Sigmoid colon (tissue), 6 donors: ENCODE measurements at regions not wholly inside any gene's neighbourhood (a gene's known extent, or its start where the extent isn't known, plus 50 kb on each side); places are given as distances from the start of the nearest gene placed in this dataset.

Source experiments
- DNase-seq: peaks from one replicate; pipeline ENCODE4 v3.0.0-alpha.2; 2019
- H3K27ac ChIP-seq, 4 donors: fragments of 200-600 bp; sonication (generic); one replicate each; pipeline ENCODE4 v1.5.1; 2016 to 2019; ENCODE audit warnings: mild to moderate bottlenecking in 1 of 4
- H3K27me3 ChIP-seq, 3 donors: fragments of 200-600 bp; sonication (generic); one replicate each; pipeline ENCODE4 v1.5.1; 2019; ENCODE audit warnings: mild to moderate bottlenecking in 1 of 3
- H3K36me3 ChIP-seq, 4 donors: fragments of 200-600 bp; sonication (generic); one replicate each; pipeline ENCODE4 v1.5.1; 2016 to 2019
- H3K4me1 ChIP-seq, 4 donors: fragments of 200-600 bp; sonication (generic); one replicate each; pipeline ENCODE4 v1.5.1; 2017 to 2019
- H3K4me3 ChIP-seq, 4 donors: fragments of 200-600 bp; sonication (generic); one replicate each; pipeline ENCODE4 v1.5.1; 2017 to 2019; ENCODE audit warnings: mild to moderate bottlenecking in 2 of 4, moderate library complexity in 1 of 4
- H3K9me3 ChIP-seq, 4 donors: fragments of 200-600 bp in 3 of 4; sonication (generic) in 3 of 4; one replicate each; pipeline versions ENCODE4 v1.5.1 to v1.6.1; 2013 to 2019
- EP300 ChIP-seq, 4 donors: sonication (generic); formaldehyde crosslinking; IDR thresholded peaks; one replicate each; pipeline ENCODE4 v1.6.1; 2017; ENCODE audit warnings: antibody characterized with exemption in 4 of 4
- POLR2A ChIP-seq, 2 donors: fragments of 450-650 bp; IDR thresholded peaks; one replicate each; pipeline ENCODE4 v1.6.1; 2016; ENCODE audit warnings: antibody characterized with exemption in 2 of 2, mild to moderate bottlenecking in 2 of 2, moderate library complexity in 2 of 2
- POLR2AphosphoS5 ChIP-seq, 4 donors: sonication (generic); formaldehyde crosslinking; IDR thresholded peaks; one replicate each; pipeline ENCODE4 v1.6.1; 2017; ENCODE audit warnings: antibody characterized with exemption in 4 of 4
- WGBS, 2 donors: extraction: QIAGEN DNeasy Blood & Tissue Kit; methylation state at CpG; one replicate each; pipeline ENCODE4 v1.1.7; 2013; 5-methylcytosine and 5-hydroxymethylcytosine counted together
- intact Hi-C: fragments of 100-400 bp; cut with DNase I; formaldehyde crosslinking; loops from one replicate; pipeline ENCODE4 v1.15.1; 2023
- TF ChIP-seq, protein P1 (sequence below), 4 experiments: fragments of 450-650 bp in 3 of 4; fragments of 200-600 bp in 1 of 4; IDR thresholded peaks; one replicate each; pipeline ENCODE4 v1.5.1; 2016 to 2019; ENCODE audit warnings: antibody characterized with exemption in 4 of 4, mild to moderate bottlenecking in 3 of 4, moderate library complexity in 2 of 4
- donor health status: healthy with polysubstance abuse.
- donor health status: healthy.

DNA sequence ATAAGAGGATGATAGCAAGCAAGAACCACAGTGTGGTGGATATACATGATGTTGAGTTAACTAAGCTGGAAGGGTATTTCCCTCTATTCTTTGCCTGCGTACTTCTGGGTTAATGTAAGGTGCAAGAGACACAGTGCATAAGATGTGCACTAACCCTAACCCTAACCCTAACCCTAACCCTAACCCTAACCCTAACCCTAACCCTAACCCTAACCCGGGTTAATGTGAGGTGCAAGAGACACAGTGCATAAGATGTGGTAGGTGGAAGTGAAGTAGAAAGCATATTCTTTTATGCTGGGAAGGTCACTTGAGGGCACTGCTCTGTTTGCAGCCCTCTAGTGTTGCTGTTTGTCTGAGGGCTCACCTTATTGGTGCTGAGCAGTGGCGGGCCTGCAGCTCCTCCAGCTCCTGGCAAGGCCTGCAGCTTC lies 181.5 kb upstream of the ITGA4 start:
- TF ChIP-seq POLR2A (IDR thresholded peaks at IDR 0.05) (no peak), EP300 (IDR thresholded peaks at IDR 0.05) (no peak), POLR2AphosphoS5 (IDR thresholded peaks at IDR 0.05) (no peak)
- TF ChIP-seq, protein P1, sequence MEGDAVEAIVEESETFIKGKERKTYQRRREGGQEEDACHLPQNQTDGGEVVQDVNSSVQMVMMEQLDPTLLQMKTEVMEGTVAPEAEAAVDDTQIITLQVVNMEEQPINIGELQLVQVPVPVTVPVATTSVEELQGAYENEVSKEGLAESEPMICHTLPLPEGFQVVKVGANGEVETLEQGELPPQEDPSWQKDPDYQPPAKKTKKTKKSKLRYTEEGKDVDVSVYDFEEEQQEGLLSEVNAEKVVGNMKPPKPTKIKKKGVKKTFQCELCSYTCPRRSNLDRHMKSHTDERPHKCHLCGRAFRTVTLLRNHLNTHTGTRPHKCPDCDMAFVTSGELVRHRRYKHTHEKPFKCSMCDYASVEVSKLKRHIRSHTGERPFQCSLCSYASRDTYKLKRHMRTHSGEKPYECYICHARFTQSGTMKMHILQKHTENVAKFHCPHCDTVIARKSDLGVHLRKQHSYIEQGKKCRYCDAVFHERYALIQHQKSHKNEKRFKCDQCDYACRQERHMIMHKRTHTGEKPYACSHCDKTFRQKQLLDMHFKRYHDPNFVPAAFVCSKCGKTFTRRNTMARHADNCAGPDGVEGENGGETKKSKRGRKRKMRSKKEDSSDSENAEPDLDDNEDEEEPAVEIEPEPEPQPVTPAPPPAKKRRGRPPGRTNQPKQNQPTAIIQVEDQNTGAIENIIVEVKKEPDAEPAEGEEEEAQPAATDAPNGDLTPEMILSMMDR (IDR thresholded peaks at IDR 0.05), result no peak
- WGBS, 2 donors, result 62 to 69% methylated on average over 3 of the region's 3 CpGs
- no peak overlapping the region for H3K4me3 ChIP-seq
- H3K27me3 ChIP-seq, result no peaks in the 10 kb centered on the region
- no peak overlapping the region for H3K27ac ChIP-seq
- DNase-seq, result no peak
- peaks cover 0 to 5% (median 0%) of the 10 kb centered on the region in 4 donors for H3K4me1 ChIP-seq
- H3K36me3 ChIP-seq, result no peaks in the 10 kb centered on the region
- H3K9me3 ChIP-seq, result no peaks in the 10 kb centered on the region
- intact Hi-C loops, result no loop called here

DNA sequence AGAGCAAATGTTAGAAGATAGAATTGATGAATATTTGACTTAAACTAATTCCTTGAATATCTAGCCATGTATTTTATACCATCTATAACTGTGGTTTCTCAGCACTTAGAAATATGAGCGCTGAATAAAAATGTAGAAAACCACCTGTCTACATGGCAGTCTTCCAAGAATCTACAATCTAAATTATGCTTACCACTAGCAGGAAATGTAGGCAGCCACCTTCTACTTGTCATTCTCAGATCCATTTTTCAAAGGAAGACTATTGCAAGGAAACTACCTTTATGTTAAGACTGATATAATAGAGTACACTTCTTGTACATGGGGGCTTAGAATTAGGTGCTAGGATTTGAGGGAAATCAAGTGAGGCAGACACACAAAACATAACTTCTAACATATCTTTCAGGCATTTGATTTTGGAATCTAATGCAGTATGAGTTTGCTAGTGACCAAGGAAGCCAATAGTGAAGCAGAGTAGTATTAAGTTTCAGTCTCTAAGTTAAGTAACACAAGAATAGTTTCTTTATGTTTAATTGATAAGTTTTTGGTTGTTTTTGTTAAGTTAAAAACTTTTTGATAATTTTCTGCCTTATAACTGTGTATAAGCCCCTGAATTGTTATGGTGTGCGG lies 175.9 kb upstream of the ITGA4 start:
- DNase-seq, result no peak
- Histone ChIP-seq H3K27me3 (no peaks in the 10 kb centered on the region), H3K4me3 (no peak overlapping the region), H3K9me3 (no peaks in the 10 kb centered on the region), H3K27ac (no peak overlapping the region), H3K4me1 (no peaks in the 10 kb centered on the region), H3K36me3 (no peaks in the 10 kb centered on the region)
- intact Hi-C loops, result no loop called here
- 54 to 62% methylated on average over 2 of the region's 2 CpGs for WGBS, 2 donors
- no peak for TF ChIP-seq EP300 (IDR thresholded peaks at IDR 0.05)
- no peak for TF ChIP-seq POLR2AphosphoS5 (IDR thresholded peaks at IDR 0.05)
- TF ChIP-seq POLR2A (IDR thresholded peaks at IDR 0.05), result no peak
- TF ChIP-seq, protein P1 (IDR thresholded peaks at IDR 0.05), result no peak

DNA sequence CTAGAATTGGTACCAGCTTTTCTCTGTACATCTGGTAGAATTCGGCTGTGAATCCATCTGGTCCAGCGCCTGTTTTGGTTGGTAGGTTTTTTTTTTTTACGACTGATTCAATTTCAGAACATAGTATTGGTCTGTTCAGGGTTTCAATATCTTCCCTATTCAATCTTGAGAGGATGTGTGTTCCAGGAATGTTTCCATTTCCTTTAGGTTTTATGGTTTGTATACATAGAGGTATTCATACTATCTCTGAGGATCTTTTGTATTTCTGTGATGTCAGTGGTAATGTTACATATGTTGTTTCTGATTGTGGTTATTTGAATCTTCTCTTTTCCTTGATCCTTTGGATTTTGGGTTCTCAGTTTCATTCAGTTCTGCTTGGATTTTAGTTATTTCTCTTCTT lies 172.1 kb upstream of the ITGA4 start:
- H3K27ac ChIP-seq, result no peak overlapping the region
- H3K4me1 ChIP-seq, result no peaks in the 10 kb centered on the region
- 32 to 81% methylated on average over 3 of the region's 3 CpGs for WGBS, 2 donors
- no peaks in the 10 kb centered on the region for H3K36me3 ChIP-seq
- no peaks in the 10 kb centered on the region for H3K9me3 ChIP-seq
- H3K4me3 ChIP-seq, result no peak overlapping the region
- H3K27me3 ChIP-seq, result no peaks in the 10 kb centered on the region
- no peak for DNase-seq
- intact Hi-C loops, result no loop called here
- TF ChIP-seq, protein P1 (IDR thresholded peaks at IDR 0.05), result no peak
- TF ChIP-seq POLR2AphosphoS5 (IDR thresholded peaks at IDR 0.05), result no peak
- no peak for TF ChIP-seq POLR2A (IDR thresholded peaks at IDR 0.05)
- no peak for TF ChIP-seq EP300 (IDR thresholded peaks at IDR 0.05)

DNA sequence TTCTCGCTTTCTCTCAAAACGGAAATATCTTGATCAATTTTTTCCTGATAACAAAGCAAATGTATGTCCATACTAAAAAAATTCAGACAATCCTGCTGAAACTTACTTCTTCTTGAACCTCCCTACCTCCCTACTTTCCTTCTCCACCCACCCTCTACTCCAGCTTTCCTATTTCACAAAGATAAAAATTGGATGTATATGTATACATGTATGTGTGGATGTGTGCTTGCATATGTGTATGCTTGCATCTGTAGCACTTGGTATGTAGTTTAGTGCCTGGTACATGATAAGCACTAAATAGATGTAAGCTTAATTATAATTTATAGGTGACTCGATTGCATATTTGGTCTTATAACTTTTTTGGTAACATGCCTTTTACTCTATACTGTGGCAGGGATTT lies 167.5 kb upstream of the ITGA4 start:
- no peaks in the 10 kb centered on the region for H3K27me3 ChIP-seq
- no peaks in the 10 kb centered on the region for H3K36me3 ChIP-seq
- TF ChIP-seq, protein P1 (IDR thresholded peaks at IDR 0.05), result no peak
- TF ChIP-seq POLR2AphosphoS5 (IDR thresholded peaks at IDR 0.05) (no peak), POLR2A (IDR thresholded peaks at IDR 0.05) (no peak), EP300 (IDR thresholded peaks at IDR 0.05) (no peak)
- no peak for DNase-seq
- H3K4me3 ChIP-seq, result no peak overlapping the region
- intact Hi-C loops, result no loop called here
- no peaks in the 10 kb centered on the region for H3K4me1 ChIP-seq
- WGBS, 2 donors, result 93 to 95% methylated on average over 3 of the region's 3 CpGs
- H3K27ac ChIP-seq, result no peak overlapping the region
- H3K9me3 ChIP-seq, result no peaks in the 10 kb centered on the region

DNA sequence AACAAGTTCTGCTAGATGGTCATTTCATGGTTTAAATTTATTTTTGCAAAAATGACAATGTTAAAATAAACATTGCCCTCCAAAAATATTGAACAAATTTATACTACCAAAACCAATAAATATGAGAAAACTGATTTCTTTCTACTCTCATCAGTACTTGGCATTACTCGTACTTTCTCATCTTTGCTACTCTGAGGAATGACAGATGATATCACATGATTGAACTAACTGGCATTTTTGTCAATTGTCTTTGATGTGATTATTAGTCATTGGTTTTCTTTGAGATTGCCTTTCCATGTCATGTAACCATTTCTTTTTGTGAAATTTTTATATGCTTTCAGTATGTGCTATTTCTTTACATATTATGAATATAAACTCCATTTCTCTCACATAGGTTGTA lies 167.0 kb upstream of the ITGA4 start:
- no peak overlapping the region for H3K4me3 ChIP-seq
- no peaks in the 10 kb centered on the region for H3K4me1 ChIP-seq
- H3K9me3 ChIP-seq, result no peaks in the 10 kb centered on the region
- TF ChIP-seq EP300 (IDR thresholded peaks at IDR 0.05), result no peak
- TF ChIP-seq, protein P1 (IDR thresholded peaks at IDR 0.05), result no peak
- TF ChIP-seq POLR2AphosphoS5 (IDR thresholded peaks at IDR 0.05), result no peak
- no peak for TF ChIP-seq POLR2A (IDR thresholded peaks at IDR 0.05)
- H3K36me3 ChIP-seq, result no peaks in the 10 kb centered on the region
- intact Hi-C loops, result no loop called here
- no peak for DNase-seq
- no peak overlapping the region for H3K27ac ChIP-seq
- no peaks in the 10 kb centered on the region for H3K27me3 ChIP-seq
- 93% methylated on average over 1 of the region's 1 CpG for WGBS, 2 donors
